HEK293 (cell line): ENCODE measurements at regions not wholly inside any gene's neighbourhood (a gene's known extent, or its start where the extent isn't known, plus 50 kb on each side); places are given as distances from the start of the nearest gene placed in this dataset.

ENCODE experiments used
- BCL11B ChIP-seq: fragments of 450-650 bp; formaldehyde crosslinking; IDR thresholded peaks from 2 replicates; pipeline ENCODE4 v1.5.1; 2016; ENCODE audit warnings: low read depth, missing biosample characterization, missing genetic modification characterization
- CTCF ChIP-seq: fragments of 450-650 bp; formaldehyde crosslinking; IDR thresholded peaks from 2 replicates; pipeline ENCODE4 v1.5.1; 2016; ENCODE audit warnings: missing biosample characterization, missing genetic modification characterization
- FEZF1 ChIP-seq: fragments of 450-650 bp; formaldehyde crosslinking; IDR thresholded peaks from 2 replicates; pipeline ENCODE4 v1.5.1; 2016; ENCODE audit warnings: missing biosample characterization, missing genetic modification characterization
- MYNN ChIP-seq: fragments of 450-650 bp; formaldehyde crosslinking; IDR thresholded peaks from 2 replicates; pipeline ENCODE4 v1.5.1; 2016; ENCODE audit warnings: missing biosample characterization, missing genetic modification characterization, borderline replicate concordance
- REST ChIP-seq: fragments of 450-650 bp; formaldehyde crosslinking; IDR thresholded peaks from 2 replicates; pipeline ENCODE4 v1.5.1; 2016; ENCODE audit warnings: missing biosample characterization, missing genetic modification characterization
- SP3 ChIP-seq: fragments of 450-650 bp; formaldehyde crosslinking; IDR thresholded peaks from 2 replicates; pipeline ENCODE4 v1.5.1; 2016; ENCODE audit warnings: missing biosample characterization, missing genetic modification characterization
- ZBTB21 ChIP-seq: fragments of 450-650 bp; formaldehyde crosslinking; IDR thresholded peaks from 2 replicates; pipeline ENCODE4 v1.5.1; 2017; ENCODE audit warnings: missing biosample characterization, missing genetic modification characterization
- ZNF175 ChIP-seq: fragments of 450-650 bp; formaldehyde crosslinking; IDR thresholded peaks from 2 replicates; pipeline ENCODE4 v1.5.1; 2016; ENCODE audit warnings: missing biosample characterization, missing genetic modification characterization
- ZNF311 ChIP-seq: fragments of 450-650 bp; formaldehyde crosslinking; IDR thresholded peaks from 2 replicates; pipeline ENCODE4 v1.5.1; 2017; ENCODE audit warnings: missing biosample characterization, missing genetic modification characterization, borderline replicate concordance
- ZNF335 ChIP-seq: fragments of 450-650 bp; formaldehyde crosslinking; conservative IDR thresholded peaks from 2 replicates; pipeline ENCODE4 v1.5.1; 2016; ENCODE audit warnings: missing biosample characterization, missing genetic modification characterization
- ZNF530 ChIP-seq: fragments of 450-650 bp; formaldehyde crosslinking; IDR thresholded peaks from 2 replicates; pipeline ENCODE4 v1.5.1; 2016; ENCODE audit warnings: low read depth, missing biosample characterization, missing genetic modification characterization
- TF ChIP-seq, protein P1 (sequence below): fragments of 450-650 bp; formaldehyde crosslinking; IDR thresholded peaks from 2 replicates; pipeline ENCODE4 v1.5.1; 2017; ENCODE audit warnings: missing biosample characterization, missing genetic modification characterization

- TF ChIP-seq ZBTB21 (tag by site-specific recombination) (no peak), REST (tag by site-specific recombination) (no peak), CTCF (no peak), ZNF175 (tag by site-specific recombination) (no peak), MYNN (no peak), FEZF1 (tag by site-specific recombination) (no peak), BCL11B (no peak), ZNF311 (no peak), ZNF335 (tag by site-specific recombination) (peak; percentile 40), ZNF530 (tag by site-specific recombination) (no peak), SP3 (tag by site-specific recombination) (no peak)
- TF ChIP-seq, protein P1, sequence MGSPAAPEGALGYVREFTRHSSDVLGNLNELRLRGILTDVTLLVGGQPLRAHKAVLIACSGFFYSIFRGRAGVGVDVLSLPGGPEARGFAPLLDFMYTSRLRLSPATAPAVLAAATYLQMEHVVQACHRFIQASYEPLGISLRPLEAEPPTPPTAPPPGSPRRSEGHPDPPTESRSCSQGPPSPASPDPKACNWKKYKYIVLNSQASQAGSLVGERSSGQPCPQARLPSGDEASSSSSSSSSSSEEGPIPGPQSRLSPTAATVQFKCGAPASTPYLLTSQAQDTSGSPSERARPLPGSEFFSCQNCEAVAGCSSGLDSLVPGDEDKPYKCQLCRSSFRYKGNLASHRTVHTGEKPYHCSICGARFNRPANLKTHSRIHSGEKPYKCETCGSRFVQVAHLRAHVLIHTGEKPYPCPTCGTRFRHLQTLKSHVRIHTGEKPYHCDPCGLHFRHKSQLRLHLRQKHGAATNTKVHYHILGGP (tag by site-specific recombination), result no peak
Observed at GRCh38 chr6:115133790-115134189, 791.0 kb upstream of the HS3ST5 start.
